Activated B cell treated with CpG ODN at 0.5 μM for 24 hours (primary cell): ENCODE measurements at regions not wholly inside any gene's neighbourhood (a gene's known extent, or its start where the extent isn't known, plus 50 kb on each side); places are given as distances from the start of the nearest gene placed in this dataset.

ENCODE experiments used
- ATAC-seq: fragments of 200-7000 bp; cut with Tn5 transposase; one replicate; pipeline ENCODE4 v1.10.0; 2021; ENCODE audit warnings: low read depth, mild to moderate bottlenecking, moderate library complexity
- CTCF ChIA-PET: fragments of 350-600 bp; sonication (Branson Sonifier 250); formaldehyde crosslinking; loops from one replicate; lab custom pipeline; 2021; ENCODE audit warnings: antibody characterized with exemption; lab: Charles Lee
- POLR2A ChIA-PET: fragments of 350-600 bp; sonication (Branson Sonifier 250); formaldehyde crosslinking; loops from one replicate; lab custom pipeline; 2021; ENCODE audit warnings: antibody characterized with exemption; lab: Charles Lee
- DNase-seq: peaks from one replicate; pipeline ENCODE4 v3.0.0; 2022
- H3K27ac Mint-ChIP-seq: one replicate; pipeline ENCODE4 v1.8.0; 2020; ENCODE audit warnings: mixed read lengths
- H3K27me3 Mint-ChIP-seq: one replicate; pipeline ENCODE4 v1.8.0; 2021; ENCODE audit warnings: mixed read lengths
- H3K36me3 Mint-ChIP-seq: one replicate; pipeline ENCODE4 v1.8.0; 2021; ENCODE audit warnings: low read depth, mixed read lengths
- H3K4me1 Mint-ChIP-seq: one replicate; pipeline ENCODE4 v1.8.0; 2021; ENCODE audit warnings: mixed read lengths
- H3K4me3 Mint-ChIP-seq: one replicate; pipeline ENCODE4 v1.8.0; 2020; ENCODE audit warnings: mild to moderate bottlenecking, mixed read lengths
- H3K9me3 Mint-ChIP-seq: one replicate; pipeline ENCODE4 v1.8.0; 2020; ENCODE audit warnings: mixed read lengths
- CTCF ChIP-seq: fragments of 200-600 bp; IDR thresholded peaks from one replicate; pipeline ENCODE4 v1.8.0; 2022; ENCODE audit warnings: antibody characterized with exemption, mild to moderate bottlenecking
- intact Hi-C: fragments of 100-400 bp; cut with micrococcal nuclease; formaldehyde crosslinking; loops from one replicate; pipeline ENCODE4 v1.15.1; 2024

GRCh38 chr18:39951142-39951720 is 2003.8 kb upstream of the PIK3C3 start:
- no peak for ATAC-seq
- Mint-ChIP-seq H3K36me3 (no peaks in the 10 kb centered on the region), H3K4me1 (no peaks in the 10 kb centered on the region), H3K4me3 (no peak overlapping the region), H3K27me3 (no peaks in the 10 kb centered on the region), H3K27ac (no peak overlapping the region), H3K9me3 (peaks cover 3% of the 10 kb centered on the region)
- intact Hi-C loops: no loop called here
- no peak for TF ChIP-seq CTCF
- DNase-seq: no peak
- POLR2A ChIA-PET: no interaction called here
- CTCF ChIA-PET: no interaction called here

- ATAC-seq (no peak), DNase-seq (no peak)
- Mint-ChIP-seq H3K36me3 (no peaks in the 10 kb centered on the region), H3K4me3 (no peak overlapping the region), H3K27me3 (no peaks in the 10 kb centered on the region), H3K9me3 (peaks cover 9% of the 10 kb centered on the region), H3K27ac (no peak overlapping the region), H3K4me1 (no peaks in the 10 kb centered on the region)
- intact Hi-C loops: no loop called here
- CTCF ChIA-PET: no interaction called here
- no peak for TF ChIP-seq CTCF
- POLR2A ChIA-PET: no interaction called here
Observed at GRCh38 chr18:39946623-39947061, 2008.4 kb upstream of the PIK3C3 start.

GRCh38 chr18:39945076-39945475 is 2010.0 kb upstream of the PIK3C3 start:
- DNase-seq (no peak), ATAC-seq (no peak)
- ChIA-PET POLR2A (no interaction called here), CTCF (no interaction called here)
- peaks cover 9% of the 10 kb centered on the region for H3K9me3 Mint-ChIP-seq
- no peaks in the 10 kb centered on the region for H3K27me3 Mint-ChIP-seq
- intact Hi-C loops: no loop called here
- H3K4me3 Mint-ChIP-seq: no peak overlapping the region
- H3K4me1 Mint-ChIP-seq: no peaks in the 10 kb centered on the region
- TF ChIP-seq CTCF: no peak
- no peaks in the 10 kb centered on the region for H3K36me3 Mint-ChIP-seq
- H3K27ac Mint-ChIP-seq: no peak overlapping the region

- Mint-ChIP-seq H3K36me3 (no peaks in the 10 kb centered on the region), H3K9me3 (peaks cover 12% of the 10 kb centered on the region), H3K27me3 (no peaks in the 10 kb centered on the region), H3K27ac (no peak overlapping the region), H3K4me3 (no peak overlapping the region), H3K4me1 (no peaks in the 10 kb centered on the region)
- DNase-seq (no peak), ATAC-seq (no peak)
- CTCF ChIA-PET: no interaction called here
- TF ChIP-seq CTCF: no peak
- POLR2A ChIA-PET: no interaction called here
- intact Hi-C loops: no loop called here
Observed at GRCh38 chr18:39942702-39943101, 2012.3 kb upstream of the PIK3C3 start.

- intact Hi-C loops: no loop called here
- Mint-ChIP-seq H3K36me3 (no peaks in the 10 kb centered on the region), H3K27ac (no peak overlapping the region), H3K27me3 (no peaks in the 10 kb centered on the region), H3K4me3 (no peak overlapping the region), H3K4me1 (no peaks in the 10 kb centered on the region), H3K9me3 (peaks cover 15% of the 10 kb centered on the region)
- DNase-seq: no peak
- ChIA-PET CTCF (no interaction called here), POLR2A (no interaction called here)
- ATAC-seq: no peak
- TF ChIP-seq CTCF: no peak
Observed at GRCh38 chr18:39938676-39939608, 2016.1 kb upstream of the PIK3C3 start.
